ENCODE measurements at regions not wholly inside any gene's neighbourhood (a gene's known extent, or its start where the extent isn't known, plus 50 kb on each side); places are given as distances from the start of the nearest gene placed in this dataset.
"Not testable (repeated sequence)": the region's sequence is repeated elsewhere in the genome, so short reads cannot be mapped to it uniquely, and the experiment has no call there.

DNA sequence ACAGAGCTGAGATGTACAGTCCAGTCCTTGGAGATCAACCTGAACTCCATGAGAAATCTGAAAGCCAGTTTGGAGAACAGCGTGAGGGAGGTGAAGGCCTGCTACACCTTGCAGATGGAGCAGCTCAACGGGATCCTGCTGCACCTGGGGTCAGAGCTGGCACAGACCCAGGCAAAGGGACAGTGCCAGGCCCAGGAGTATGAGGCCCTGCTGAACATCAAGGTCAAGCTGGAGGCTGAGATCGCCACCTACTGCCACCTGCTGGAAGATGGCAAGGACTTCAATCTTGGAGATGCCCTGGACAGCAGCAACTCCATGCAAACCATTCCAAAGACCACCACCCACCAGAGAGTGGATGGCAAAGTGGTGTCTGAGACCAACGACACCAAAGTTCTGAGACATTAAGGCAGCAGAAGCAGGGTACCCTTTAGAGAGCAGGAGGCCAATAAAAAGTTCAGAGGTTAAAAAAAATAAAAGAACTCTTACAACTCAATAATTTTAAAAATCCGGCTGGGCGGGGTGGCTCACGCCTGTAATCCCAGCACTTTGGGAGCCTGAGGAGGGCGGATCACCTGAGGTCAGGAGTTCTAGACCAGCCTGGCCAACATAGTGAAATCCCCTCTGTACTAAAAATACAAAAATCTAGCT, 69.9 kb upstream of the RTL6 start:
- intact Hi-C loops (cut with micrococcal nuclease) = loop anchor here (1.0 kb wide), 2 partner anchors 113 to 232 kb away; no protein-coding TSS in a partner anchor
- CTCF ChIA-PET (ENCODE audit: partially characterized antibody) = interaction anchor here (0.7 to 4.7 kb wide), 26 partner anchors 10 to 575 kb away, joined by 3 to 58 read pairs (median 4); partner anchors contain the start of gene PARVG
- POLR2A ChIA-PET (ENCODE audit: partially characterized antibody) = interaction anchor here (0.6 to 1.4 kb wide), 2 partner anchors 112 to 357 kb away, joined by 3 to 4 read pairs; no protein-coding TSS in a partner anchor
- Mint-ChIP-seq H3K36me3 (no peaks in the 10 kb centered on the region), H3K4me1 (no peaks in the 10 kb centered on the region), H3K27ac (no peak overlapping the region), H3K4me3 (no peak overlapping the region), H3K9me3 (peaks cover 4 to 18% (median 13%) of the 10 kb centered on the region in 8 donors), H3K27me3 (peaks cover 9 to 10% of the 10 kb centered on the region in 2 donors)
- no peaks in the 10 kb centered on the region for H3K9me3 ChIP-seq (ENCODE audit: control insufficient read depth in 1 of 2, low read length in 2 of 2)
- H3K27ac ChIP-seq (ENCODE audit: low read depth, low read length) = no peak overlapping the region
- H3K4me3 ChIP-seq (ENCODE audit: low read length in 2 of 2) = no peak overlapping the region
- no peaks in the 10 kb centered on the region for H3K4me1 ChIP-seq (ENCODE audit: insufficient read depth, low read length)
- no peaks in the 10 kb centered on the region for H3K36me3 ChIP-seq (ENCODE audit: insufficient read depth, low read length)
- peak in 4 of 5 donors; percentile 30 to 39 (median 34) for DNase-seq
- H3K27me3 ChIP-seq (ENCODE audit: insufficient read depth, low read length) = no peaks in the 10 kb centered on the region

DNA sequence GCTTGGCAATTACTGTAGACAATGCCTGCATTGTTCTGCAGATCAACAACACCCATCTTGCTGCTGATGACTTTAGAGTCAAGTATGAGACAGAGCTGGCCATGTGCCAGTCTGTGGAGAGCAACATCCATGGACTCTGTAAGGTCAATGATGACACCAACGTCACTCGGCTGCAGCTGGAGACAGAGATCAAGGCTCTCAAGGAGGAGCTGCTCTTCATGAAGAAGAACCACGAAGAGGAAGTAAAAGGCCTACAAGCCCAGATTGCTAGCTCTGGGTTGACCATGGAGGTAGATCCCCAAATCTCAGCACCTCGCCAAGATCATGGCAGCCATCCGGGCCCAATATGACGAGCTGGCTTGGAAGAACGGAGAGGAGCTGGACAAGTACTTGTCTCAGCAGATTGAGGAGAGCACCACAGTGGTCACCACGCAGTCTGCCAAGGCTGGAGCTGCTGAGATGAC, 69.4 kb upstream of the RTL6 start:
- H3K36me3 Mint-ChIP-seq; H3K27me3 ChIP-seq (ENCODE audit: insufficient read depth, low read length); H3K4me1 ChIP-seq (ENCODE audit: insufficient read depth, low read length); H3K9me3 ChIP-seq (ENCODE audit: control insufficient read depth in 1 of 2, low read length in 2 of 2); H3K27me3 Mint-ChIP-seq; H3K36me3 ChIP-seq (ENCODE audit: insufficient read depth, low read length); DNase-seq; intact Hi-C loops (cut with micrococcal nuclease); H3K4me3 Mint-ChIP-seq; H3K27ac ChIP-seq (ENCODE audit: low read depth, low read length); H3K27ac Mint-ChIP-seq; H3K4me1 Mint-ChIP-seq; H3K4me3 ChIP-seq (ENCODE audit: low read length in 2 of 2): not testable (repeated sequence)
- CTCF ChIA-PET (ENCODE audit: partially characterized antibody) = interaction anchor here (0.6 to 4.7 kb wide), 26 partner anchors 9 to 574 kb away, joined by 3 to 58 read pairs (median 4); partner anchors contain the start of gene PARVG
- peaks cover 4 to 20% (median 13%) of the 10 kb centered on the region in 8 donors for H3K9me3 Mint-ChIP-seq
- POLR2A ChIA-PET (ENCODE audit: partially characterized antibody) = interaction anchor here (1.4 kb wide), 1 partner anchor 111 kb away, joined by 4 read pairs; no protein-coding TSS in a partner anchor

GRCh38 chr22:44566911-44567310, 68.9 kb upstream of the RTL6 start:
- Mint-ChIP-seq H3K27ac (no peak overlapping the region), H3K27me3 (peaks cover 10% of the 10 kb centered on the region in 2 donors), H3K9me3 (peaks cover 4 to 20% (median 13%) of the 10 kb centered on the region in 8 donors), H3K4me1 (no peaks in the 10 kb centered on the region), H3K4me3 (no peak overlapping the region), H3K36me3 (no peaks in the 10 kb centered on the region)
- ChIA-PET CTCF (ENCODE audit: partially characterized antibody) (interaction anchor here (0.6 to 4.7 kb wide), 19 partner anchors 12 to 574 kb away, joined by 3 to 58 read pairs (median 4); partner anchors contain the start of gene PARVG), POLR2A (ENCODE audit: partially characterized antibody) (no interaction called here)
- Histone ChIP-seq H3K4me1 (ENCODE audit: insufficient read depth, low read length) (no peaks in the 10 kb centered on the region), H3K27ac (ENCODE audit: low read depth, low read length) (no peak overlapping the region), H3K36me3 (ENCODE audit: insufficient read depth, low read length) (no peaks in the 10 kb centered on the region), H3K9me3 (ENCODE audit: control insufficient read depth in 1 of 2, low read length in 2 of 2) (no peaks in the 10 kb centered on the region), H3K27me3 (ENCODE audit: insufficient read depth, low read length) (no peaks in the 10 kb centered on the region), H3K4me3 (ENCODE audit: low read length in 2 of 2) (no peak overlapping the region)
- intact Hi-C loops (cut with micrococcal nuclease) = no loop called here
- no peak for DNase-seq

GRCh38 chr22:44562651-44563050, 64.6 kb upstream of the RTL6 start:
- H3K4me3 ChIP-seq (ENCODE audit: low read length in 2 of 2); H3K27me3 ChIP-seq (ENCODE audit: insufficient read depth, low read length); H3K4me1 ChIP-seq (ENCODE audit: insufficient read depth, low read length); H3K27ac Mint-ChIP-seq; H3K36me3 ChIP-seq (ENCODE audit: insufficient read depth, low read length); intact Hi-C loops (cut with micrococcal nuclease); H3K4me3 Mint-ChIP-seq; H3K9me3 ChIP-seq (ENCODE audit: control insufficient read depth in 1 of 2, low read length in 2 of 2); H3K27me3 Mint-ChIP-seq; H3K4me1 Mint-ChIP-seq; DNase-seq; H3K36me3 Mint-ChIP-seq; POLR2A ChIA-PET (ENCODE audit: partially characterized antibody); H3K27ac ChIP-seq (ENCODE audit: low read depth, low read length): not testable (repeated sequence)
- peaks cover 4 to 20% (median 14%) of the 10 kb centered on the region in 8 donors for H3K9me3 Mint-ChIP-seq
- CTCF ChIA-PET (ENCODE audit: partially characterized antibody) = interaction anchor here (0.7 to 1.1 kb wide), 2 partner anchors 169 to 569 kb away, joined by 3 to 4 read pairs; no protein-coding TSS in a partner anchor

DNA sequence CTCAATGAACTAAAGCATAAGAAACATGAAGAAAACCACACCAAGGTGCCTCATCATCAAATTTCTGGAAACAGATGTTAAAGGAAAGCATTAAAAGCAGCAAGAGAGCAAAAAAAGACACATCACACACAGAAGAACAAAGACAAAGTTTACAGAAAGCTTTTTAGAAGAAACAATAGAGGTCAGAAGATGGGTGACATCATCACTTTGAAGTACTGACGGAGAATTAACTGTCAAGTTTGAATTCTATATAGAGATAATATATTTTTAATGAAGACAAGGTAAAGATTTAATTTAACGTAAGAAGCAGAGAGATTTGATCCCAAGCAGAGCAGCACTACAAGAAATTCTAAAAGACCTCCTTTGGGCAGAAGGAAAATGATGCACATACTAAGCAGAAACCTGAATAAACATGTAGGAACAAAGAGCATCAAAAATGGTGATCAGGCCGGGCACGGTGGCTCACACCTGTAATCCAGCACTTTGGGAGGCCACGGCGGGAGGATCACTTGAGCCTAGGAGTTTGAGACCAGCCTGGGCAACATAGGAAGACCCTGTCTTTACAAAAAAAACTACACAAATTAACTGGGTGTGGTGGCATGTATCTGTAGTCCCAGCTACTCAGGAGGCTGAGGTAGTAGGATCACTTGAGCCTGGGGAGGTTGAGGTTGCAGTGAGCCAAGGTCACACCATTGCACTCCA, 63.3 kb upstream of the RTL6 start:
- H3K27ac ChIP-seq (ENCODE audit: low read depth, low read length) = no peak overlapping the region
- no peaks in the 10 kb centered on the region for H3K36me3 ChIP-seq (ENCODE audit: insufficient read depth, low read length)
- intact Hi-C loops (cut with micrococcal nuclease) = no loop called here
- H3K9me3 ChIP-seq (ENCODE audit: control insufficient read depth in 1 of 2, low read length in 2 of 2) = no peaks in the 10 kb centered on the region
- no peaks in the 10 kb centered on the region for H3K4me1 ChIP-seq (ENCODE audit: insufficient read depth, low read length)
- DNase-seq = no peak
- CTCF ChIA-PET (ENCODE audit: partially characterized antibody) = interaction anchor here (1.1 kb wide), 1 partner anchor 568 kb away, joined by 4 read pairs; no protein-coding TSS in a partner anchor
- Mint-ChIP-seq H3K27ac (no peak overlapping the region), H3K36me3 (no peaks in the 10 kb centered on the region), H3K27me3 (peaks cover 9 to 13% of the 10 kb centered on the region in 2 donors), H3K4me1 (peaks cover 0 to 1% (median 0%) of the 10 kb centered on the region in 4 donors), H3K9me3 (peaks cover 4 to 20% (median 14%) of the 10 kb centered on the region in 8 donors), H3K4me3 (no peak overlapping the region)
- no peak overlapping the region for H3K4me3 ChIP-seq (ENCODE audit: low read length in 2 of 2)
- no peaks in the 10 kb centered on the region for H3K27me3 ChIP-seq (ENCODE audit: insufficient read depth, low read length)
- POLR2A ChIA-PET (ENCODE audit: partially characterized antibody) = no interaction called here

DNA sequence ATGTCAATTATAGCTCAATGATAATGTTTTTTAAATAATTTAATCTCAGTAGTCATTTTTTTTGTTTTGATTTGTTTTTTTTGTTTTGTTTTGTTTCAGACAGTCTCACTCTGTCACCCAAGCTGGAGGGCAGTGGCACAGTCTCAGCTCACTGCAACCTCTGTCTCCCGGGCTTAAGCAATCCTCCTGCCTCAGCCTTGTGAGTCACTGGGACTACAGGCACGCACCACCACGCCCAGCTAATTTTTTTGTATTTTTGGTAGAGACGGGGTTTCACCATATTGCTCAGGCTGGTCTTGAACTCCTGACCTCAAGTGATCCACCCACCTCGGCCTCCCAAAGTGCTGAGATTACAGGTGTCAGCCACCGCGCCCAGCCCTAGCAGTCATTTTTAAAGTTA, 60.6 kb upstream of the RTL6 start:
- H3K9me3 Mint-ChIP-seq; H3K27ac Mint-ChIP-seq; H3K4me1 Mint-ChIP-seq; intact Hi-C loops (cut with micrococcal nuclease); H3K36me3 Mint-ChIP-seq; H3K36me3 ChIP-seq (ENCODE audit: insufficient read depth, low read length); H3K27ac ChIP-seq (ENCODE audit: low read depth, low read length); H3K4me3 Mint-ChIP-seq; H3K4me1 ChIP-seq (ENCODE audit: insufficient read depth, low read length); H3K4me3 ChIP-seq (ENCODE audit: low read length in 2 of 2); H3K9me3 ChIP-seq (ENCODE audit: control insufficient read depth in 1 of 2, low read length in 2 of 2); POLR2A ChIA-PET (ENCODE audit: partially characterized antibody); H3K27me3 ChIP-seq (ENCODE audit: insufficient read depth, low read length); DNase-seq: not testable (repeated sequence)
- CTCF ChIA-PET (ENCODE audit: partially characterized antibody) = interaction anchor here (1.5 kb wide), 1 partner anchor 9 kb away, joined by 6 read pairs; no protein-coding TSS in a partner anchor
- H3K27me3 Mint-ChIP-seq = peaks cover 14 to 22% of the 10 kb centered on the region in 2 donors

GRCh38 chr22:44557872-44558271, 59.8 kb upstream of the RTL6 start:
- H3K27me3 ChIP-seq (ENCODE audit: insufficient read depth, low read length); H3K4me3 ChIP-seq (ENCODE audit: low read length in 2 of 2); POLR2A ChIA-PET (ENCODE audit: partially characterized antibody); H3K27ac ChIP-seq (ENCODE audit: low read depth, low read length); H3K4me1 ChIP-seq (ENCODE audit: insufficient read depth, low read length); H3K36me3 Mint-ChIP-seq; H3K36me3 ChIP-seq (ENCODE audit: insufficient read depth, low read length); H3K9me3 ChIP-seq (ENCODE audit: control insufficient read depth in 1 of 2, low read length in 2 of 2); H3K9me3 Mint-ChIP-seq; H3K27ac Mint-ChIP-seq; H3K4me3 Mint-ChIP-seq; intact Hi-C loops (cut with micrococcal nuclease); DNase-seq; H3K4me1 Mint-ChIP-seq: not testable (repeated sequence)
- H3K27me3 Mint-ChIP-seq = peaks cover 14 to 22% of the 10 kb centered on the region in 2 donors
- CTCF ChIA-PET (ENCODE audit: partially characterized antibody) = interaction anchor here (1.5 kb wide), 1 partner anchor 10 kb away, joined by 6 read pairs; no protein-coding TSS in a partner anchor

Data from CD4-positive, alpha-beta memory T cell (primary cell).